ENCODE measurements at regions not wholly inside any gene's neighbourhood (a gene's known extent, or its start where the extent isn't known, plus 50 kb on each side); places are given as distances from the start of the nearest gene placed in this dataset.
"Not testable (repeated sequence)": the region's sequence is repeated elsewhere in the genome, so short reads cannot be mapped to it uniquely, and the experiment has no call there.

GRCh38 chr14:89728964-89729363 lies 225.6 kb downstream of the EFCAB11 start:
- H3K36me3 ChIP-seq (ENCODE audit: low read depth, missing control alignments): no peaks in the 10 kb centered on the region
- TF ChIP-seq CTCF (IDR thresholded peaks at IDR 0.05): no peak
- TF ChIP-seq POLR2A (IDR thresholded peaks at IDR 0.05): no peak
- no peaks in the 10 kb centered on the region for H3K27me3 ChIP-seq
- no peaks in the 10 kb centered on the region for H3K9me3 ChIP-seq
- H3K27ac ChIP-seq: no peak overlapping the region
- no peaks in the 10 kb centered on the region for H3K4me1 ChIP-seq
- no peak overlapping the region for H3K4me3 ChIP-seq
- DNase-seq: no peak
- 88 to 95% methylated on average over 5 of the region's 5 CpGs for WGBS, 2 donors
- intact Hi-C loops (cut with DNase I; ENCODE audit: low total_unique reads): no loop called here

- H3K4me3 ChIP-seq; H3K4me1 ChIP-seq; H3K9me3 ChIP-seq; H3K27me3 ChIP-seq; DNase-seq; H3K36me3 ChIP-seq (ENCODE audit: low read depth, missing control alignments); intact Hi-C loops (cut with DNase I; ENCODE audit: low total_unique reads); H3K27ac ChIP-seq: not testable (repeated sequence)
- 89 to 92% methylated on average over 6 of the region's 6 CpGs for WGBS, 2 donors
Observed at GRCh38 chr14:89726226-89726625, 228.3 kb downstream of the EFCAB11 start.

DNA sequence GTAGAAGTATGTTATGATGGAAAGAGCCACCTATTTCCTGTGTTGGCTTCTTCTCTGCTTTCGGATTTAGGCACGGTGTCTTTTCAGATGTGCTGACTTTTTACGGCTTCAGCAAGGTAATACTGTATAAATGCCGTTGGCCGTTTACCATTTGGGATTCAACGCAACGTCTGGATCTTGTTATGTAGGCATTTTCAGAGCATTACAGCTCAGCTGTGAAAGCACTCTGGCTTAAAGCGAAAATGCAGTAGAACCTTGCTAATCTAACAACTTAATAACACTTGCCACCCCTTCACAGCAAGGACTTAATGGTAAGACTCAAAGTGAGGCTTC lies 229.9 kb downstream of the EFCAB11 start:
- intact Hi-C loops (cut with DNase I; ENCODE audit: low total_unique reads): no loop called here
- no peak overlapping the region for H3K27ac ChIP-seq
- no peaks in the 10 kb centered on the region for H3K4me1 ChIP-seq
- H3K9me3 ChIP-seq: no peaks in the 10 kb centered on the region
- H3K4me3 ChIP-seq: no peak overlapping the region
- no peak for DNase-seq
- TF ChIP-seq POLR2A (IDR thresholded peaks at IDR 0.05) (no peak), CTCF (IDR thresholded peaks at IDR 0.05) (no peak)
- H3K36me3 ChIP-seq (ENCODE audit: low read depth, missing control alignments): no peaks in the 10 kb centered on the region
- WGBS, 2 donors: 68 to 70% methylated on average over 8 of the region's 8 CpGs
- no peaks in the 10 kb centered on the region for H3K27me3 ChIP-seq

- TF ChIP-seq POLR2A (IDR thresholded peaks at IDR 0.05): no peak
- TF ChIP-seq CTCF (IDR thresholded peaks at IDR 0.05): no peak
- H3K36me3 ChIP-seq (ENCODE audit: low read depth, missing control alignments): no peaks in the 10 kb centered on the region
- 62 to 65% methylated on average over 7 of the region's 7 CpGs for WGBS, 2 donors
- H3K9me3 ChIP-seq: no peaks in the 10 kb centered on the region
- no peak overlapping the region for H3K27ac ChIP-seq
- H3K4me1 ChIP-seq: no peaks in the 10 kb centered on the region
- intact Hi-C loops (cut with DNase I; ENCODE audit: low total_unique reads): no loop called here
- no peak overlapping the region for H3K4me3 ChIP-seq
- DNase-seq: no peak
- H3K27me3 ChIP-seq: no peaks in the 10 kb centered on the region
Observed at GRCh38 chr14:89723930-89724627, 230.5 kb downstream of the EFCAB11 start.

DNA sequence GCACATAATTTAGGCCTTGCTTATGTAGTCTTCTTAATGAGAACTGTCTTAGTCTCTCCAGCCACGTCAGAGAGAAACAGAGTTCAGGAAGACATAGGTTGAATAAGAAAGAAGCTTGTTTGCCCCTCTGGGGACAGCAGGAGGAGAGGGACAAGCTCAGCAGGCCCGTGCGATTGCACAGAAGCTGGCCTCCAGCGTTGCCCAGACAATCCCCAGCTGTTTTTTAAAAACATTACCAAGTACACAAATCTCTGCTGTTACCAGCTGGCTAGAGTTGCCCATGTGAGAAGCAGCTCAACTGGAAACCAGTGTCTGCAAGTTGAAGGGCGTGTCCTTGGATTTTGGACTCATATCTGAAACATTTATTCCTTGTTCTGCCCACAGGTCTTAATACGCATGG lies 232.6 kb downstream of the EFCAB11 start:
- no peak overlapping the region for H3K27ac ChIP-seq
- TF ChIP-seq POLR2A (IDR thresholded peaks at IDR 0.05): no peak
- no peak for TF ChIP-seq CTCF (IDR thresholded peaks at IDR 0.05)
- no peaks in the 10 kb centered on the region for H3K27me3 ChIP-seq
- no peak overlapping the region for H3K4me3 ChIP-seq
- no peak for DNase-seq
- H3K36me3 ChIP-seq (ENCODE audit: low read depth, missing control alignments): no peaks in the 10 kb centered on the region
- H3K4me1 ChIP-seq: no peaks in the 10 kb centered on the region
- H3K9me3 ChIP-seq: no peaks in the 10 kb centered on the region
- intact Hi-C loops (cut with DNase I; ENCODE audit: low total_unique reads): no loop called here
- 79 to 80% methylated on average over 6 of the region's 6 CpGs for WGBS, 2 donors
